Liver (tissue), 3 donors: ENCODE measurements at regions not wholly inside any gene's neighbourhood (a gene's known extent, or its start where the extent isn't known, plus 50 kb on each side); places are given as distances from the start of the nearest gene placed in this dataset.

Experiments
- ATF3 ChIP-seq: IDR thresholded peaks from 2 replicates; pipeline ENCODE4 v1.6.1; 2016; ENCODE audit warnings: antibody characterized with exemption
- CTCF ChIP-seq: fragments of 150-350 bp; IDR thresholded peaks from 2 replicates; pipeline ENCODE4 v1.5.1; 2017; ENCODE audit warnings: improper control_type of control experiment, low read depth, low read length; ENCODE audit not compliant: missing input control
- EGR1 ChIP-seq, 2 donors: IDR thresholded peaks; 2 replicates each; pipeline ENCODE4 v1.6.1; 2016 to 2018; ENCODE audit warnings: antibody characterized with exemption in 2 of 2, low read depth in 2 of 2
- FOXA2 ChIP-seq: IDR thresholded peaks from 2 replicates; pipeline ENCODE4 v1.6.1; 2016; ENCODE audit warnings: antibody characterized with exemption
- GABPA ChIP-seq, 2 donors: IDR thresholded peaks in 1 of 2; conservative IDR thresholded peaks in 1 of 2; 2 replicates each; pipeline ENCODE4 v1.6.1; 2016; ENCODE audit warnings: antibody characterized with exemption in 2 of 2, mild to moderate bottlenecking in 1 of 2, moderate library complexity in 1 of 2
- HNF4G ChIP-seq: IDR thresholded peaks from 2 replicates; pipeline ENCODE4 v1.6.1; 2016; ENCODE audit warnings: antibody characterized with exemption
- JUND ChIP-seq, 2 donors: IDR thresholded peaks; 2 replicates each; pipeline ENCODE4 v1.6.1; 2016; ENCODE audit warnings: antibody characterized with exemption in 2 of 2
- MAX ChIP-seq: IDR thresholded peaks from 2 replicates; pipeline ENCODE4 v1.6.1; 2016; ENCODE audit warnings: antibody characterized with exemption
- RAD21 ChIP-seq, 2 donors: IDR thresholded peaks; 2 replicates each; pipeline ENCODE4 v1.6.1; 2016; ENCODE audit warnings: antibody characterized with exemption in 2 of 2, mild to moderate bottlenecking in 2 of 2
- REST ChIP-seq: IDR thresholded peaks from 2 replicates; pipeline ENCODE4 v1.6.1; 2016; ENCODE audit warnings: antibody characterized with exemption, mild to moderate bottlenecking
- SP1 ChIP-seq: IDR thresholded peaks from 2 replicates; pipeline ENCODE4 v1.6.1; 2018; ENCODE audit warnings: antibody characterized with exemption, mild to moderate bottlenecking
- TAF1 ChIP-seq: conservative IDR thresholded peaks from 2 replicates; pipeline ENCODE4 v1.6.1; 2016; ENCODE audit warnings: antibody characterized with exemption, mild to moderate bottlenecking
- YY1 ChIP-seq: IDR thresholded peaks from 2 replicates; pipeline ENCODE4 v1.6.1; 2016; ENCODE audit warnings: antibody characterized with exemption, mild to moderate bottlenecking
- ZBTB33 ChIP-seq: IDR thresholded peaks from 2 replicates; pipeline ENCODE4 v1.6.1; 2016; ENCODE audit warnings: antibody characterized with exemption
- donor health status: healthy.
- donor health status: healthy.

GRCh38 chr4:100016191-100016590 lies 66.1 kb upstream of the H2AZ1 start:
- TF ChIP-seq REST (no peak), CTCF (no peak), JUND (IDR thresholded peaks at IDR 0.05) (no peak), TAF1 (no peak), YY1 (no peak), SP1 (no peak), GABPA (IDR thresholded peaks at IDR 0.05 in 1 of 2, conservative IDR thresholded peaks at IDR 0.05 in 1 of 2) (no peak), MAX (no peak), ZBTB33 (no peak), ATF3 (no peak), RAD21 (IDR thresholded peaks at IDR 0.05) (no peak), EGR1 (IDR thresholded peaks at IDR 0.05; ENCODE audit: low read depth in 2 of 2) (no peak), FOXA2 (no peak), HNF4G (no peak)
